ENCODE measurements at regions not wholly inside any gene's neighbourhood (a gene's known extent, or its start where the extent isn't known, plus 50 kb on each side); places are given as distances from the start of the nearest gene placed in this dataset.

- POLR2A ChIA-PET = no interaction called here
- WGBS (ENCODE audit: missing lambda C conversion rate) = 85% methylated on average over 6 of the region's 6 CpGs
- no peak overlapping the region for H3K4me2 ChIP-seq
- H3K27ac ChIP-seq = no peak overlapping the region
- ATAC-seq (no peak), FAIRE-seq (no peak), DNase-seq (ENCODE audit: low read depth in 1 of 2, low spot score in 1 of 2) (no peak)
- no peaks in the 10 kb centered on the region for H3K9me3 ChIP-seq
- H3K4me3 ChIP-seq = no peak overlapping the region
- H3K4me1 ChIP-seq = peaks cover 31% of the 10 kb centered on the region
- CTCF ChIA-PET = interaction anchor here (2.9 kb wide), 1 partner anchor 39 kb away, joined by 12 read pairs; no protein-coding TSS in a partner anchor
- TF ChIP-seq MYC (IDR thresholded peaks at IDR 0.05; ENCODE audit: borderline replicate concordance, low read length) (no peak), PHF8 (IDR thresholded peaks at IDR 0.05; ENCODE audit: borderline replicate concordance, low read depth) (no peak), ZSCAN20 (CRISPR knock-in tag; IDR thresholded peaks at IDR 0.05) (no peak), EHF (CRISPR knock-in tag; IDR thresholded peaks at IDR 0.05) (no peak), HOXA7 (CRISPR knock-in tag; IDR thresholded peaks at IDR 0.05) (no peak)
Observed at GRCh38 chr4:153122855-153123254, 81.4 kb upstream of the TRIM2 start.

- TF ChIP-seq ZFP36 (IDR thresholded peaks at IDR 0.05; ENCODE audit: borderline replicate concordance, partially characterized antibody) (no peak), FOSL2 (IDR thresholded peaks at IDR 0.05) (no peak), FOSL2 (CRISPR knock-in tag; IDR thresholded peaks at IDR 0.05) (no peak), ELK1 (IDR thresholded peaks at IDR 0.05; ENCODE audit: low read depth, low read length) (no peak), PHF8 (IDR thresholded peaks at IDR 0.05; ENCODE audit: borderline replicate concordance, low read depth) (no peak), MAX (IDR thresholded peaks at IDR 0.05) (no peak)
- no peak for ATAC-seq
- Histone ChIP-seq H3K4me2 (no peak overlapping the region), H3K4me3 (no peak overlapping the region), H3K27ac (0 out of 6 replicates have a peak overlapping the region, but pooled peaks of 1 of the 2 experiments have one; percentile 8), H3K9me3 (no peaks in the 10 kb centered on the region), H3K4me1 (peaks cover 15% of the 10 kb centered on the region)
- no peak for DNase-seq (ENCODE audit: low read depth in 1 of 2, low spot score in 1 of 2)
- ChIA-PET CTCF (interaction anchor here (0.9 to 6.4 kb wide), 10 partner anchors 10 to 496 kb away, joined by 3 to 155 read pairs (median 18); no protein-coding TSS in a partner anchor), POLR2A (no interaction called here)
- WGBS (ENCODE audit: missing lambda C conversion rate) = 68% methylated on average over 4 of the region's 4 CpGs
- no peak for FAIRE-seq
Observed at GRCh38 chr4:153126137-153126536, 78.1 kb upstream of the TRIM2 start.

- Histone ChIP-seq H3K27ac (peak overlapping the region; percentile 45 to 73), H3K9me3 (no peaks in the 10 kb centered on the region), H3K4me2 (peak overlapping the region; percentile 50), H3K4me3 (no peak overlapping the region), H3K4me1 (0 out of 3 replicates have a peak, but pooled peaks cover 3% of the 10 kb centered on the region)
- TF ChIP-seq CTCF (IDR thresholded peaks at IDR 0.05) (peak; percentile 80), PHF8 (IDR thresholded peaks at IDR 0.05; ENCODE audit: borderline replicate concordance, low read depth) (no peak), SMC3 (IDR thresholded peaks at IDR 0.05) (peak; percentile 92), RAD21 (conservative IDR thresholded peaks at IDR 0.05 in 1 of 2, IDR thresholded peaks at IDR 0.05 in 1 of 2) (peak; percentile 88 to 90)
- peak; percentile 86 to 95 for ATAC-seq
- CTCF ChIA-PET = interaction anchor here (0.8 to 6.4 kb wide), 37 partner anchors 9 to 676 kb away, joined by 3 to 155 read pairs (median 5); partner anchors contain the start of gene FHDC1
- 16% methylated on average over 18 of the region's 18 CpGs for WGBS (ENCODE audit: missing lambda C conversion rate)
- POLR2A ChIA-PET = interaction anchor here (1.2 kb wide), 1 partner anchor 45 kb away, joined by 3 read pairs; no protein-coding TSS in a partner anchor
- FAIRE-seq = no peak
- DNase-seq (ENCODE audit: low read depth in 1 of 2, low spot score in 1 of 2) = peak; percentile 46 to 73
Observed at GRCh38 chr4:153127760-153128494, 76.3 kb upstream of the TRIM2 start.

GRCh38 chr4:153131596-153131995 lies 72.6 kb upstream of the TRIM2 start:
- POLR2A ChIA-PET = no interaction called here
- Histone ChIP-seq H3K9me3 (peaks cover 7% of the 10 kb centered on the region; the same call in 1 of the 3 replicates), H3K4me2 (no peak overlapping the region), H3K4me3 (no peak overlapping the region), H3K27ac (no peak overlapping the region), H3K4me1 (peaks cover 29% of the 10 kb centered on the region)
- CTCF ChIA-PET = interaction anchor here (1.4 to 2.3 kb wide), 6 partner anchors 11 to 48 kb away, joined by 4 to 10 read pairs (median 6); no protein-coding TSS in a partner anchor
- no peak for ATAC-seq
- DNase-seq (ENCODE audit: low read depth in 1 of 2, low spot score in 1 of 2) = no peak
- no peak for TF ChIP-seq GATA3 (IDR thresholded peaks at IDR 0.05; ENCODE audit: borderline replicate concordance)
- no peak for TF ChIP-seq E2F6 (IDR thresholded peaks at IDR 0.05; ENCODE audit: borderline replicate concordance, low read depth)
- no peak for TF ChIP-seq FOXS1 (CRISPR knock-in tag; IDR thresholded peaks at IDR 0.05)
- no peak for TF ChIP-seq MAZ (IDR thresholded peaks at IDR 0.05; ENCODE audit: borderline replicate concordance, low read depth, low read length)
- no peak for TF ChIP-seq POLR2AphosphoS2 (conservative IDR thresholded peaks at IDR 0.05; ENCODE audit: low read length)
- no peak for TF ChIP-seq JUNB (IDR thresholded peaks at IDR 0.05)
- TF ChIP-seq KDM1A (IDR thresholded peaks at IDR 0.05; ENCODE audit: low read depth) = no peak
- 51% methylated on average over 6 of the region's 7 CpGs for WGBS (ENCODE audit: missing lambda C conversion rate)
- FAIRE-seq = no peak
